Daoy (cell line): ENCODE measurements at regions not wholly inside any gene's neighbourhood (a gene's known extent, or its start where the extent isn't known, plus 50 kb on each side); places are given as distances from the start of the nearest gene placed in this dataset.
"Not testable (repeated sequence)": the region's sequence is repeated elsewhere in the genome, so short reads cannot be mapped to it uniquely, and the experiment has no call there.

Experiments used
- DNase-seq: peaks from one replicate; pipeline ENCODE4 v3.0.0-alpha.2; 2015; ENCODE audit warnings: low read depth

DNA sequence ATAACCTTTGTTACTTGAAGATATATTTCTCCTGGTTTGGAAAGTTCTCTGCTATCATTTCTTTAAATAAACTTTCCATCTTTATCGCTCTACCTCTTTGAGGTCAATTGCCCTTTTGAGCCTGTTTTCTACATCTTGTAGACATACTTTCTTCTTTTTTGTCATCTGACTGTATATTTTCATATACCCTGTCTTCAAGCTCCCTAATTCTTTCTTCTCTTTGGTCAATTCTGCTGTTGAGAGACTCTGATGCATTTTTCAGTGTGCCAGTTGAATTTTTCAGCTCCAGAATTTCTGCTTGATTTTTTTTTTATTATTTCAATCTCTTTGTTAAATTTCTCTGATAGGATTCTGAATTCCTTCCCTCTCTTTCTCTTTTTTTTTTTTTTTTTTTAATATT, 511.2 kb upstream of the GRAMD2B start:
- no peak for DNase-seq

DNA sequence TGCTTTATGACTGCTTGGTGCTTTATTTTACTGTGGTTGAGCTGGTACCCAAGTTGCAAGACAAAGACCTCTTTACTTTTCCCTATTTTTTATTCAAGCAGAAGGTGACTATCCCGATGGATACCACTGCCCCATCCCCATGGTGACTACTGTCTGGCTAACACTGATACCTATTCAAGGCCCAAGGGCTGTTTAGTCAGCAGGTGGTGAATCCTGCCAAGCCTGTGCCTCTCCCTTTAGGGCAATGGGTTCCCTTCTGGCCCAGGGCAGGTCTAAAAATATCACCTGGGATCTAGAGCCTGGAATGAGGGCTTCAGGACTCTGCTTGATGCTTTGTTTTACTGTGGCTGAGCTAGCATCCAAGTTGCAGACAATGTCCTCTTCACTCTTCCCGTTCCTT, 510.0 kb upstream of the GRAMD2B start:
- no peak for DNase-seq

DNA sequence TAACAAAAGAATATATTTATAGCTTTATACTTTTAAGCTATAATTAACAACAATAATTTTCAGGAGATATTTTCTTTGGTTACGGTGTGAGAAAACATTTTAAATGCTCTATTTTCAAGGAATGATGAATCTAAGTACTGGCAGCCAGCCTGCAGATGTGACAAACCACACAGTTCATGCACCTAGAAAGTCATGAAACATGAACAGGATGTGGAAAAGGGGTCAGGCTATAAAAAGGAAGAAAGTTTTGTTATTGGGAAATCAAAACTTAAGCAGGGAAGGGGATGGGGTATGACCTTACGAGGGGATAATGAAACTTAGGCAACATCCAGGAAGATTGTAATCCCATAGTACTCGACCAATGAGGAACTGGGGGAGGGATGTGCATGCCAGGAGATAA, 508.7 kb upstream of the GRAMD2B start:
- no peak for DNase-seq

DNA sequence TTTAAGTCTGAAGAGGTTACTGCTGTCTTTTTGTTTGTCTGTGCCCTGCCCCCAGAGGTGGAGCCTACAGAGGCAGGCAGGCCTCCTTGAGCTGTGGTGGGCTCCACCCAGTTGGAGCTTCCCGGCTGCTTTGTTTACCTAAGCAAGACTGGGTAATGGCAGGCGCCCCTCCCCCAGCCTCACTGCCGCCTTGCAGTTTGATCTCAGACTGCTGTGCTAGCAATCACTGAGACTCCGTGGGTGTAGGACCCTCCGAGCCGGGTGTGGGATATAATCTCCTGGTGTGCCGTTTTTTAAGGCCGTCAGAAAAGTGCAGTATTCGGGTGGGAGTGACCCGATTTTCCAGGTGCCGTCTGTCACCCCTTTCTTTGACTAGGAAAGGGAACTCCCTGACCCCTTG, 499.3 kb upstream of the GRAMD2B start:
- DNase-seq: not testable (repeated sequence)

DNA sequence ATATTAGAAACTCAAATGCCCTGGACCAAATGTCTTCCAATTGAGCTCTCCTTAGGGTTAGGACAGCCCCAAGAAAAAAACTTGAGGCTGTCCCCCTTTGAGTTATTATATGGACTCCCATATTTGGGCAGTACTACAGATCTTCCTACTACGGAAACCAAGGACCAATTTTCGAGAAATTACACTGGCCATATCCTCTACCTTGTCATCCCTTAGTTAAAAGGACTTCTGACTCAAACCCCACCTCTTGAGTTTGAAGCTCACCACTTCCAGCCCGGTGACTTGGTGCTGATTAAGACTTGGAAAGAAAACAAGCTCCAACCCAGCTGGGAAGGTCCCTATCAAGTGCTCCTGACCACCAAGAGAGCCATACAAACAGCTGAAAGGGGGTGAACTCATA, 497.0 kb upstream of the GRAMD2B start:
- no peak for DNase-seq

DNA sequence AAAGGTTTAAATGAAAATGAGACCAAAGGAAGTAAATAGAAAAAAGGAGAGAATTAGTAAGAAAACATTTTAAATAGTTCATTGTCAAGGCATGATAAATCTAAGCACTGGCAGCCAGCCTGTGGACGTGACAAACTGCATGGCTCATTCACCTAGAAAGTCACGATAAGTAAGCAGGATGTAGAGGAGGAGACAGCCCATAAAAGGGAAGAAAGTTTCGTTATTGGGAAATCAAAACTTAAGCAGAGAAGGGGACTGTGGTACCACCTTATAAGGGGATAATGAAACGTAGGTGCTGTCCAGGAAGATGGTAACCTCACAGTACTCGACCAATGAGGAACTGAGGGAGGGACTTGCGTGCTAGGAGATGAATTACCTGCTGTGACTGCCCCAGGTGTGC, 494.5 kb upstream of the GRAMD2B start:
- peak; percentile 26 for DNase-seq

DNA sequence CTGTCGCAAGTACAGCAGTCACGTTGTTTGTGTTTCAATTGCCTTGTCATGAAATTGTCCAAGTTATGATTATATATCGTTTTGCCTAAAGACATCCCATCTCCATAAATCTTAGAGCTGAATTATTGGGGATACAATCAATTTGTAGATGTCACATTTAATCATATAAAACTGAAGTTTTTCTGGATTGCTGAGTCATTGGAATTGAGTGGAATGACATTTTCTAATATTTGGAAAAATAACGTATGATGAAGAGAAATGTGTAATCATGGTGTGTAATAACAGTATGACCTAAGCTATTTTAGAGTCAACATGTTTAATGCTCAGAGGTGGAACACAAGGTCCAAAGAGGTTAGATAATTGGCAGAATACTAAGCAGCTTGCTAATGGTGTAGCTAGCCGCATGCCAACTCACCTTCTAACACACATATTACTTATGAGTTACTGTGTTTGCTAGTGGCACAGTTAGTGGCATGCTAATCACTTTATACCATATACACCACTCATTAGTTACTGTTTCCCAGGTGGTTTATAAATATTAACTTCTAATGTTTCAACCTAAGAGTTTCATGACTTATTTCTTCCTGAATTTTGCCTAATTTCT, 473.1 kb upstream of the GRAMD2B start:
- no peak for DNase-seq

DNA sequence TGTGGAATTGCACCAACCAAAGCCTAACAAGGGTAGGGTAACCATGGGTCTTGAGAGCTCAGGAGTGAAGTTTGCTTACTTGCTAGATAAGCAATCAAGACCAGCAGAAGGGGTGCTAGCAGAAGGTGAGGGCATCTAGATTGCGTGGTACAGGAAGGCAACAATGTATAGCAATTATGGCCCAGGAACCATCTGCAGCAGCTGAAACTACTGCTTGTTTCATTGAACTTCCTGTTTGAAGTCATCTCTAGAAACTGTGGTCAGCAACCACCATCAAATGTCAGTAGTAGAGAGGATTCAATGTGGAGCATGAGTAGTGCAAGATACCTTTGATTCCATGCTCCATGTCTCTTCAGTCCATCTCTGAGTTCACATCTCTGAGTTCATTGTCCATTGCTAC, 462.1 kb upstream of the GRAMD2B start:
- no peak for DNase-seq

DNA sequence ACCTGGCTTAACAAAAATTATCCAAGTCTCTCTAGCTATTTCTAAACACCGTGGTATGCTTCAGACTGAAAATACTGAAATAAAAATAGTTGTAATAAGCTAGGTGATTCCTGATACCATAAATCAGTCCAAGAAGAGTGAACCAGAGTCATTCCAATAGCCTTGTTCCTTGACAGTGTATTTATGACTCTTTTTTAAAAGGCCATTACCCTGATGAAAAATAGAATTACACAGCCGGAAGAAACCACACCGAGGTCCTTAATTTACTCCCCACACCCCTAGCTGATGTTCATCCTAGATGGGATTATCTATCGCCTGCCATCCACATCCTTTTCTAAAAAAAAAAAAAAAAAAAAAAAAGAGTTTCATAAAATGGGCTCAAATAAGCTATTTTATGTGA, 457.6 kb upstream of the GRAMD2B start:
- no peak for DNase-seq

DNA sequence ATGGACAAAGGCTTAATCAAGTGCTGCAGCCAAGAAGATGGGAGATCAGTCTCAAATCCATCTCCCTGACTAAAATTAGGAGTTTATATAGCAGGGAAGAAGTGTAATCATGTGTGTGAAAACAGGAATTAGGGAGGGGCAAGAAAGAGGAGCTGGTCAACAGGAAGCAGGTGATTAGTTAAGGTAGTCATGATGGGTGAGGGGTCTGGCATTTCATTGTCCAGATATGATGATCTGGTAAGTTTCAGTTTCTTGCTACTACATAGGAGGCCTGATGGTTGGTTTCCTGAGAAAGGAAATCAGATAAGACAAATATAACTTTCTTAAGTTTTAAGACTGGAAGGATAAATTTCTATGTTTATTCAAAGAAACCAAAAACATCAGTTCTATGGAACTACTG, 455.6 kb upstream of the GRAMD2B start:
- DNase-seq: no peak

DNA sequence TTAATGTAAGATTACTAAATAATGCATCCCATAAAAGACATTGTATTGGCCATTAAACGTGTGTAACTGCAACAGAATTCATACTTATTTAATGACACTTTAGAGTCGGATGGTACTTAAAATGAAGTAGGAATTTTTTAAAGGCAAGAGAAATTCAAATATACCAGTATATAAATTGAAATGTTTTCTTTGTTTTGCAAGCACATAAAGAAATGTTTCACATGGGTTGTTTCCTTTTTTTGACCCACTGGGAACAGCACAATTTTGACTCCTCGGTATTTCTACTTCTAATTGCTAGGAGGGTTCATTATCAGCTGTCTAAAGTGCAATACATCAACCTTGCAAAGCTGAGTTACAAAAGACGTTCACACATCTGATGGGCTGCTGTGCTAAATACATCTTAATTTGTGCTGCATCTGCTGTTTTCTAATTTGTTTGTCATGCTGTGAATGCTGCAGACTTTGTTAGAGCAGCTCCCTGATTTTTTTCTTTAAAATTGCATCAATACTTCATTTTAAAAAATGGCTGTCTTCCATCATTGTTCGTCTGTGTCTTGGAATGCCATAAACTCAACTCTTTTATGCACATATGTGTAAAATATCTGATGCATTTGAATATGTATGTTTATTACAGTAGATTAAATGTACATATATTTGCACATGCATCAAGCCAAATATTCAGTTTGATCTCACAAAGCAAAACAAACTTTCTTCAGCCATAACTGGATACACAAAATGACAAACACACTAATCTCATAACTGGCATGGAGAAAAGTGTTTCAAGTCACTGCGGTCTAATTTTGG, 454.0 kb upstream of the GRAMD2B start:
- DNase-seq: no peak

DNA sequence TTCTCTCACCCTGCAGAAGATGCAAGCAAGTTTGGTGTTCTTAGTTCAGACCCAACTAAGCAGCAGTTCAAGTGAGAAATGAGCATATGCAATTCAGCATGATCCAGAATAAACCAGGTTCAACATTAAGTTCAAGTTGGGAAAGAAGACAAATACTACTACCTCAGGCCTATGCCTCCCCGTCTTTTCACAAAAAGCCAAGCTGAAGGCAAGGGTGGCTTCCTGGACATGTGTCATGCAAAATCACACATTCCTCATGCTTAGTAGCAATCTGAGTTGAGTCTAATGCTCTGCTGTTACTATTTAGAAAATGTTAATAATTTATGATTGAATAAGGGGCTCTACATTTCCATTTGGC, 453.4 kb upstream of the GRAMD2B start:
- no peak for DNase-seq

DNA sequence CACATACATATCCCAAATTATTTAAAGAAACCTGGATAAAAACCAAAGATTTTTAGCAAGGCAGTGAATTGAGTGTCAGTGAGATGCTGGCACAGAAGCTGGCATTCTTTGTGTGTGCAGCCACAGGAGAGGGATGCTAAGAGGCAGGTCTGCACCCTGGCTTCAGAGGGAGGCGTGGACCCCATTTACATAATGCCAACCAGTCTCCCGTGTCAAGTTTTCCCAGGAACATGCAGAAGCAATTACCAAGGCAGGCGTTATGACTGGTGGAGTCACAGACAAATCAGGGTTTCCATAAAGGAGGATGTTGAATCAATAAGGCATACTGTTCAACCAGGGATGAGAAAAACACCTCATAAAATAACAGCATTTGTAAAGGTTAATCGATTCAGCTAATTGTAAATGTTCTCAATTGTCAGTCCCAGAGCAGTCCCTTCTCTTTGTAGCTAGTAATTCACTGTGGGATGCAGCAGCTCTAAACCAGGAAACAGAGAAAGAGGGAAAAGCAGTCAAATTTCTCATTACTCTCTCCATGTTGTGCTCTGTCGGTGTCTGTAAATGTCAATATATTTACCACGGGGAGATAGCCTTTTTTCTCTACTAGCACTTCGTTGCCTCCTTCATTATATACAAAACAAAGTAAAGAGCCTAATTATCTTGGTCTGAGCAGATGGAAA, 452.4 kb upstream of the GRAMD2B start:
- DNase-seq: no peak

DNA sequence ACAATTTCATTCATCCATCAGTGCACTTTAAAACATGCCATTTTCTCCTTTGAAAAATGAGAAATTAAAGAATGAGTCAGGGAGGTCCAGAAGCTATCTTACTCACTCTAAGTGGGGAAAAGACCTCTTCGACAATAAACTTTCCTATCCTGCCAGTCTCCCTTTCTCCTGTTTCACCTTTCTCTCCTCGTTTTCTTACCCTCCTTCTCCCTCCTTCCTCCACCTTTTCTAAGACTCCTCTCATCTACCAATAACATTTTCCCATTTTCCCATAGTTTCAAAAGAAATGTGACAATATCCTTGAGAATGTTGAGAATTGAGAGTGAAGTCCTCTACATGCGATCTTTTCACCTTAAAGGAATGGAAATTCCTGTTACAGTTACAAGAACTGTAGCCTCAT, 450.5 kb upstream of the GRAMD2B start:
- DNase-seq: no peak

DNA sequence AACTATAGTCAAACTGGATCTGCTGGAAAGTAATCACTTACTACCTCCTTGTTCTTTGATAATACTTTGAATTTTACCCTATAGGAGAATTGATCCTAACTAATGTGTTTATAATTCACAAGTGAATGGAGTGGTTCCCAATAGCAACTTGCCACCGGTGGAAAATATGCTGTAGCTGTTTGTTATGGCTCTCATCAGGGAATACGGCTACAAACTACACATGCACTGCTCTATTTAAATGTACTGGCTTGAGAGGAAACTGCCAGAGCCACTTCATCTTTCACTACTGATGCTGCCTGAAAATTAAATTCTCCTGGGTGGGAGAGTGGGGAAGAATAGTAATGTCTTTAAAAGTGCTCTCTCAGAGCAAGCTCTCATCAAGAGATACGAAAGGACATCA, 448.5 kb upstream of the GRAMD2B start:
- DNase-seq: no peak

DNA sequence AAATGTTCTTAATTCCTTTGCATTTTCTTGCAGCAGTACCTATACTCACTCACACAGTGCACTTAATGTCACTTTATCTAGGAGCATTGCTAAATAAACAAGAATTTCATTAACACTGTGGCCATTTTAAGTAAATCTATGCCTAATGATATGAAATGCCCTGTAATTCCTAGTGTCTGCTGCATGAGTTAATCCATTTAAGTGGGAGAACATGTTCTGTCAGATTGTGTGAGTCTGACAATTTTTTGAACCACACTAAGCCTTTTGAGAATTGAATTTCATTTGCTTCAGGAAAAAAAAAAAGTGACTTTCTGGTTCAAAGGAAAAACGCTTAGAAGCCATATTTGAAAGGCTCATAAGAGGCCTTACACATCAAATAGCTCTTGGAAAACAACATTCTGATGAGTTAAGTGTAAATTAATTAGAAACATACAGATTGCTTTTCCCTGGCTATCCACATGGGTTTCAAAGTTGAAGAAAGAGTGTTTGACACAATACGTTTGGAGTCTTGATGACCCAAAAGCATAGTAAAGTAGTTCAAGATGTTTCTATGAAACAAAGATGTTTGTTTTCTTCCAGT, 446.7 kb upstream of the GRAMD2B start:
- no peak for DNase-seq

DNA sequence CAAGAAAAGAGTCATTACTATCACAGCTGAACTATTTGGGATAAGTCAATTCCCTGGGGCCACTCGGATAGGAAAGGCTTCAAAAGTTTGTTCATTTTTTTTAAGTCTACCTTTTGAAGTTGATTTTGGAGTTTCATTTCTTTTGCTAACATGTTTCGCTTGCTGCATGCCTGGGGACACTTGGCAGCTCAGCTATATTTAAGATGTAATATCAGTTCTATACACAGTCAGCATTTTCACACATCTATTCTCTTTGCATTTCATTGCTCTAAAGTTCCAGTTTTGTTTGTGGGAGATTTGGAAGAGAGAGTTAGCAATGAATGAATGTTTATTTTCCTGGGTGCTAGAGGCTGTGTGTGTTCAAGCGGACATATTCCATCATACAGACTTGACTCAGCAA, 445.2 kb upstream of the GRAMD2B start:
- DNase-seq: no peak

DNA sequence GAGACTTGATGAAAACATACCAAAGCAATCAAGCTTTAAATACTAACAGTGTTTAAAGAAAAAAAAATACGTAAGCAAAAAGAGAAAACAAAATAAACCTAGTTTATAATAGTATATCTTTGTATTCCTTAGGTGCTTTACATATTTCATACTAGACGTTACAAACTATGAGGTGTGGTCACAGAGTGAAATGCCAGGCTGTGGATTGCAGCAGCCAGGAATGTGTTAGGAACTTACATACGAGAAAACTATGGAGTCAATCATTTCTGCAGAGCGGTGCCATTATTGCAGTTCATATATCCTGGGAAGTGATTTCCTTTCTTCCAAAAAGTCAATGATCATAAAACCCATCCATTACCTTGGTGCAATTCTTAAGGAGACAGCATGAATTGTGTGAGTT, 443.6 kb upstream of the GRAMD2B start:
- no peak for DNase-seq

DNA sequence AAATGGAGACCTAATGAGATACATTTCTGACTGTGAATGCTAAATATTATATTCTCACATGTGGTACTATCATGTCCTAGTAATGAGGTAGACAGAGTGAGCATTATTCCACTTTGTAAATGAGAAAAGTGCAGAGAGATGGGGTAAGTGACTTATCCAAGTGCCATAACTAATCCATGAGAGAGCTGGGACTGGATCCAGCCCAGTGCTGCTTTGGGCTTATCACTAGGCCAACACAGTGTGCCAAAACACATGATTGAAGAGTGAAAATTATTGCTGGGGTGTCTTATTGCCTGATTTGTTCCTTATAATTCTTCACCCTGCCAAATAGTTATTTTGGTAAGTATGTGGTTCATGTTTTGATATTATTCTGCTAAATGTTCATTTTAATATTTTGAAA, 442.2 kb upstream of the GRAMD2B start:
- DNase-seq: no peak

DNA sequence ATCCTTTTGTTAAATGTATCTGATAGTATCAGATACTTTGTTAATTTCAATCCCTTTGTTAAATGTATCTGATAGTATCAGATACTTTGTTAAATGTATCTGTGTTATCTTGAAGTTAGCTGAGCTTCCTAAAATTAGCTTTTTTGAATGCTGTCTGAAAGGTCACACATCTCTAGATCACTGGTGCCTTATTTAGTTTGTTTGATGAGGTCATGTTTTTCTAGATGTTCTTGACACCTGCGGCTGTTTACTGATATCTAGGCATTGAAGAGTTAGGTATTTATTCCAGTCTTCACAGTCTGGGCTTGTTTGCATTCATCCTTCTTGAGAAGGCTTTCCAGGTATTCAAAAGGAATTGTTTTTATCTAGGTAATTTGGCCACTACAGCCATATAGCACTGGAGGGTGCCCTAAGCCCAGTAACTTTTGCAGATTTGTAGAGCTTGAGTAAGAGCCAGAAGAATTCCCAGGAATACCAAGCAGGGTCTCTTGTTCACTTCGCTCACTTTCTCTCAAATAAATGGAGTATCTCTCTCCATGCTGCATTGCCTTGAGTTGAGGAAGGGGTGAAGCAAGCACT, 435.4 kb upstream of the GRAMD2B start:
- no peak for DNase-seq

DNA sequence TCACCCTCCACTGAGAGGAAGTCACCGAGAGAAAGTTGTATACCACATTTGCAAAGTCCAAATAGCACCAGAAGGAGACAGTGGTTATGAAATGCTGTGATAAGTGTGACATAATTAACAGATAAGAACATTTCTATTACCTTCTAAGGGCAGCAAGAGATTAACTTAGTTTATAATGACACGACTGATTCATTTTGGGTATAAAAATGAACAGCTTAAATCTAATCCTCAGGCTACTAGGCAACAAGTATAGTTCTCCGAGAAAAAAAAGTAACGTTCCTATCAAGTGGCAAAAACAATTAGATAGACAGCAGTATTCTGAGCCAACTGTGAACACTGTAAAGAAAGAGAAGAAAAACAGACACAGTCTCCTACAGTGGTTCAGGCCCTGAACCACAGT, 431.2 kb upstream of the GRAMD2B start:
- no peak for DNase-seq

DNA sequence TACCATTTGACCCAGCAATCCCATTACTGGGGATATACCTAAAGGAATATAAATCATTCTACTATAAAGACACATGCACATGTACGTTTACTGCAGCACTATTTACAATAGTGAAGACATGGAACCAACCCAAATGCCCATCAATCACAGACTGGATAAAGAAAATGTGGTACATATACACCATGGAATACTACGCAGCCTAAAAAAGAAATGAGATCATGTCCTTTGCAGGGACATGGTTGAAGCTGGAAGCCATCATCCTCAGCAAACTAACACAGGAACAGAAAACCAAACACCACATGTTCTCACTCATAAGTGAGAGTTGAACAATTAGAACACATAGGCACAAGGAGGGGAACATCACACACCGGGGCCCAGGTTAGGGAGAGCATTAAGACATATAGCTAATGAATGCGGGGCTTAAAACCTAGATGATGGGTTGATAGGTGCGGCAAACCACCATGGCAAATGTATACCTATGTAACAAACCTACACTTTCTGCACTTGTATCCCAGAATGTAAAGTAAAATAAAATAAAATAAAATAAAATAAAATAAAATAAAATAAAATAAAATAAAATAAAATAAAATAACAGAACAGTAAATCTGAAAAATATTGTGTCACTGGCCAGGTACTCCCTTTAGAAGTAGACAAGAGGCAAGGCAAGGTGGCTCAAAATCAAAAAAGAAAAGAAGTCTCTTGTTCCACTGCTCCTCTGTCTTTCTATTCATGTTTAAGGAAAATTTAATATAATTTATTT, 423.8 kb upstream of the GRAMD2B start:
- DNase-seq: not testable (repeated sequence)
